Stimulated activated CD4-positive, alpha-beta T cell treated with anti-CD3 and anti-CD28 coated beads, Interleukin-4, amount 100 ng/mL, for 1 hour (primary cell): ENCODE measurements at regions not wholly inside any gene's neighbourhood (a gene's known extent, or its start where the extent isn't known, plus 50 kb on each side); places are given as distances from the start of the nearest gene placed in this dataset.

Experiments
- DNase-seq: peaks from one replicate; pipeline ENCODE4 v3.0.0-alpha.2; 2020

- DNase-seq: no peak
These were observed 266.3 kb downstream of the EPM2A start for GRCh38 chr6:145469021-145469420.

GRCh38 chr6:145475794-145476396 lies 259.4 kb downstream of the EPM2A start:
- DNase-seq: no peak

GRCh38 chr6:145480024-145480423 lies 255.3 kb downstream of the EPM2A start:
- DNase-seq: no peak

- DNase-seq: no peak
These were observed 251.9 kb downstream of the EPM2A start for GRCh38 chr6:145483191-145483996.

GRCh38 chr6:145485288-145485687 lies 250.0 kb downstream of the EPM2A start:
- no peak for DNase-seq

- no peak for DNase-seq
These were observed 249.0 kb downstream of the EPM2A start for GRCh38 chr6:145486306-145486705.

GRCh38 chr6:145489583-145489982 lies 245.7 kb downstream of the EPM2A start:
- no peak for DNase-seq

- DNase-seq: no peak
These were observed 245.3 kb downstream of the EPM2A start for GRCh38 chr6:145490068-145490467.

GRCh38 chr6:145491126-145491525 lies 244.2 kb downstream of the EPM2A start:
- no peak for DNase-seq

- DNase-seq: no peak
These were observed 238.3 kb downstream of the EPM2A start for GRCh38 chr6:145497006-145497405.

- DNase-seq: no peak
These were observed 236.9 kb downstream of the EPM2A start for GRCh38 chr6:145498425-145498824.

GRCh38 chr6:145502416-145502815 lies 232.9 kb downstream of the EPM2A start:
- DNase-seq: no peak

GRCh38 chr6:145506136-145506535 lies 229.2 kb downstream of the EPM2A start:
- DNase-seq: no peak

- no peak for DNase-seq
These were observed 228.8 kb downstream of the EPM2A start for GRCh38 chr6:145506565-145506964.

- no peak for DNase-seq
These were observed 228.1 kb downstream of the EPM2A start for GRCh38 chr6:145507239-145507638.

- no peak for DNase-seq
These were observed 227.2 kb downstream of the EPM2A start for GRCh38 chr6:145508107-145508506.

GRCh38 chr6:145517492-145517891 lies 217.8 kb downstream of the EPM2A start:
- DNase-seq: no peak

- no peak for DNase-seq
These were observed 210.3 kb downstream of the EPM2A start for GRCh38 chr6:145525038-145525437.

- no peak for DNase-seq
These were observed 205.7 kb downstream of the EPM2A start for GRCh38 chr6:145529582-145529981.

GRCh38 chr6:145530454-145530853 lies 204.9 kb downstream of the EPM2A start:
- no peak for DNase-seq

- no peak for DNase-seq
These were observed 204.3 kb downstream of the EPM2A start for GRCh38 chr6:145531032-145531431.

- DNase-seq: no peak
These were observed 203.5 kb downstream of the EPM2A start for GRCh38 chr6:145531822-145532221.

- DNase-seq: no peak
These were observed 203.0 kb downstream of the EPM2A start for GRCh38 chr6:145532361-145532760.

GRCh38 chr6:145534989-145535388 lies 200.3 kb downstream of the EPM2A start:
- DNase-seq: no peak

- no peak for DNase-seq
These were observed 196.3 kb downstream of the EPM2A start for GRCh38 chr6:145538989-145539388.
